Upper lobe of left lung (tissue), 6 donors: ENCODE measurements at regions not wholly inside any gene's neighbourhood (a gene's known extent, or its start where the extent isn't known, plus 50 kb on each side); places are given as distances from the start of the nearest gene placed in this dataset.
"Not testable (repeated sequence)": the region's sequence is repeated elsewhere in the genome, so short reads cannot be mapped to it uniquely, and the experiment has no call there.

Experiments used
- ATAC-seq, 2 donors: fragments of 200-7000 bp; cut with Tn5 transposase; one replicate each; pipeline ENCODE4 v1.9.1; 2022; ENCODE audit warnings: mild to moderate bottlenecking in 2 of 2, moderate library complexity in 2 of 2; ENCODE audit not compliant: low FRiP score in 2 of 2
- DNase-seq, 2 donors: peaks; one replicate each; pipeline ENCODE4 v3.0.0-alpha.2; 2019 to 2020
- H3K27ac ChIP-seq, 4 donors: fragments of 200-600 bp; sonication (generic); one replicate each; pipeline ENCODE4 v1.5.1; 2016 to 2019
- H3K27me3 ChIP-seq, 4 donors: fragments of 200-600 bp; sonication (generic); one replicate each; pipeline ENCODE4 v1.5.1; 2017 to 2019
- H3K36me3 ChIP-seq, 4 donors: fragments of 200-600 bp; sonication (generic); one replicate each; pipeline ENCODE4 v1.5.1; 2016 to 2019
- H3K4me1 ChIP-seq, 4 donors: fragments of 200-600 bp; sonication (generic); one replicate each; pipeline ENCODE4 v1.5.1; 2018 to 2019
- H3K4me3 ChIP-seq, 4 donors: fragments of 200-600 bp; sonication (generic); one replicate each; pipeline ENCODE4 v1.5.1; 2017 to 2019; ENCODE audit warnings: mild to moderate bottlenecking in 2 of 4, moderate library complexity in 1 of 4
- H3K9me3 ChIP-seq, 4 donors: fragments of 200-600 bp; sonication (generic); one replicate each; pipeline ENCODE4 v1.5.1; 2018 to 2019
- WGBS, 2 donors: methylation state at CpG; one replicate each; pipeline ENCODE4 v1.1.5; 2017 to 2018; 5-methylcytosine and 5-hydroxymethylcytosine counted together
- small RNA-seq, 4 donors: library from RNA; depleted of rRNA; stranded (forward); fragments of <200 nt; gene quantifications; one replicate each; pipeline ENCODE3, GENCODE V24; 2016
- donor health status: DM: no; HTN: no; CAD: no; lungs with moderate emphysema.
- donor health status: DM: no; HTN: yes; CAD: no; lungs with severe emphysema.

DNA sequence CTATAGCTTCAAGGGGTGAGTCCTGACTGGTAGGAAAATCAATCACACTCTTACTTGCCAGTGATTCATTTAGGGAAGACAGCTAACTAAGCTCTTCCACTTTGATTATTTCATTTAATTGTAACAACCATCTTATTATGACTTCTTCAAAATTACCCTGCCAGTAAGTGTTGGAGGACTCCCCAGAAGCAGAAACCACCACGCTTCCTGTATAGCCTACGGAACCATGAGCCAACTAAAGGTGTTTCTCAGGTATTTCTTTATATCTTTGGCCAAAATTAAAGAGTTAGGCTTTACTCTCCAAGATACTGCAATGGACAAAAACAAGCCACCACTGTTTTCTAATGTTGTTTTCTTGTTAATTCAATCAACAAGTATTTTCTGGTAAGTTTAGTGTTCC is 61.0 kb downstream of the FOXD4L5 start:
- H3K9me3 ChIP-seq, H3K27me3 ChIP-seq, H3K4me1 ChIP-seq, H3K27ac ChIP-seq, DNase-seq, H3K4me3 ChIP-seq, H3K36me3 ChIP-seq, ATAC-seq: not testable (repeated sequence)
- 60 to 90% methylated on average over 2 of the region's 2 CpGs for WGBS, 2 donors

DNA sequence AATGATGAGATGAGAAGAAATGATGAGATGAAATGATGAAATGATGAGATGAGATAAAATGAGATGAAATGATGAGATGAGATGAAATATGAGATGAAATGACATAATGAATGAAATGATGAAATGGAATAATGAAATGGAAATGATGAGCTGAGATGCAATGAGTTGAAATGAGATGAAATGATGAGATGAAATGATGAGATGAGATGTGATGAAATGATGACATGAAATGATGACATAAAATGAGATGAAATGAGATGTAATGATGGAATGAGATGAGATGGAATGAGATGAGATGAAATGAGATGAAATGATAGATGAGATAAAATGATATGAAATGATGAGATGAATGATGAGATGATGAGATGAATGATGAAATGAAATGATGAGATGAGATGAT is 76.2 kb downstream of the FOXD4L5 start:
- not testable (repeated sequence) for H3K27ac ChIP-seq, ATAC-seq, H3K9me3 ChIP-seq, H3K36me3 ChIP-seq, H3K4me1 ChIP-seq, DNase-seq, H3K4me3 ChIP-seq, H3K27me3 ChIP-seq

DNA sequence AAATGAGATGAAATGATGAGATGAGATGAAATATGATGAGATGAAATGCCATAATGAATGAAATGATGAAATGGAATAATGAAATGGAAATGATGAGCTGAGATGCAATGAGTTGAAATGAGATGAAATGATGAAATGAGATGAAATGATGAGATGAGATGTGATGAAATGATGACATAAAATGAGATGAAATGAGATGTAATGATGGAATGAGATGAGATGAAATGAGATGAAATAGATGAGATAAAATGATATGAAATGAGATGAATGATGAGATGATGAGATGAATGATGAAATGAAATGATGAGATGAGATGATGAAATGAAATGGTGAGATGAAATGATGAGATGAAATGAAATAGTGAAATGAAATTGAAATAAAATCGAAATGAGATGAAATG is 77.7 kb downstream of the FOXD4L5 start:
- not testable (repeated sequence) for DNase-seq, H3K9me3 ChIP-seq, H3K27me3 ChIP-seq, H3K4me1 ChIP-seq, H3K4me3 ChIP-seq, H3K36me3 ChIP-seq, H3K27ac ChIP-seq, ATAC-seq
- no CpG with 5 or more reads among the region's 1 CpG for WGBS, 2 donors

DNA sequence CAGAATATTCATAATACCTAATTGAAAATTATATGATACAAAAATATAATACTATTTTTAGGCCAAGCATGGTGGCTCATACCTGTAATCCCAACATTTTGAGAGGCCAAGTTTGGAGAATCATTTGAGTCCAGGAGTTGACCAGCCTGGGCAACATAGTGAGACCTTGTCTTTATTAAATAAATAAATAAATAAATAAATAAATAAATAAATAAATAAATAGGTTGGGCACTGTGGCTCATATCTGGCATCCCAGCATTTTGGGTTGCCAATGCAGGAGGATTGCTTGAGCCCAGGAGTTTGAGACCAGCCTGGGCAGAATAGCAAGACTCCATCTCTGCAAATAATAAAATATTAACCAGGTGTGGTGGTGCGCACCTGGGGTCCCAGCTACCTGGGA is 79.2 kb downstream of the FOXD4L5 start:
- H3K27ac ChIP-seq, DNase-seq, H3K27me3 ChIP-seq, H3K9me3 ChIP-seq, ATAC-seq, H3K36me3 ChIP-seq, H3K4me3 ChIP-seq, H3K4me1 ChIP-seq: not testable (repeated sequence)
- WGBS, 2 donors: no CpG with 5 or more reads among the region's 1 CpG

DNA sequence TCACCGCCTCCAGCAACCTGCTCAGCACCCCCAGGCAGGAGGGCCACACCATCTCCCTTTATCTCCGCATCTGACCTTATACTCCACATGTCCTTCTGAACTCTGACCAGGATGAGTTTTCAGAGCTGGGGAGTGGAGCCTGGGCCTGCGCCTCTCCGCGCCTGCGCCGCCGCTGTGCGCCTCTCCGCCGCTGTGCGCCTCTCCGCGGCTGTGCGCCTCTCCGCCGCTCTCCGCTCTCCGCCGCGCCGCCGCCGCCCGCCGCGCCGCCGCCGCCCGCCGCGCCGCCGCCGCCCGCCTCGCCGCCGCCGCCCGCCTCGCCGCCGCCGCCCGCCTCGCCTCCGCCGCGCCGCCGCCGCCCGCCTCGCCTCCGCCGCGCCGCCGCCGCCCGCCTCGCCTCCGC is 89.2 kb downstream of the FOXD4L5 start:
- H3K27me3 ChIP-seq, H3K9me3 ChIP-seq, H3K36me3 ChIP-seq, ATAC-seq, H3K27ac ChIP-seq, H3K4me1 ChIP-seq, H3K4me3 ChIP-seq: not testable (repeated sequence)
- WGBS, 2 donors: 92% methylated on average over 63 of the region's 65 CpGs; no CpG with 5 or more reads in 1 of the 2 donors
- DNase-seq: peak in 1 of 2 donors; percentile 23

DNA sequence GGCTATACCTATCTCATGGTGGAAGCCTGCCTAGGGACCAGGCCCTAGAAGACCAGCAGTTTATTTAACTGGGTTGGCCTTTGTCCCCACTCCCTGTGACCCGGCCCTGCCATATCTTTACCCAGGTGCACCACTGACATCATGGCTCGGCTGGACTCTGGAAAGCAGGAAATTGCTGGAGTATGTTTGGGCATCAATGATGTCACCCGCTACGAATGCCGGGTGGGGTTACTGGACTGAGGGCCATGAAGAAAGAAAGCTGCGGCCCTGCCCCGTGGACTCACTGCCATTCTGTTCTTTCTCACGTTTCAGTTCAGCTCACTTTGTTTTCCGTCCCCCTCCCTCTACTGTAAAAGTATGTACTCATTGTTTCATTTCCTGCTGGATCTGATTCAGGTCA is 129.1 kb downstream of the FOXD4L5 start:
- H3K4me1 ChIP-seq, H3K27ac ChIP-seq, ATAC-seq, H3K4me3 ChIP-seq, H3K9me3 ChIP-seq, H3K27me3 ChIP-seq, DNase-seq, H3K36me3 ChIP-seq: not testable (repeated sequence)
- WGBS, 2 donors: no CpG with 5 or more reads among the region's 9 CpGs

Small RNA genes lying in the stretch of these regions (small RNA-seq; reads per million reads assigned to genes)
- gene AL512605.2: 0 reads per million in 4 donors
